Aorta (tissue), 5 donors: ENCODE measurements at regions not wholly inside any gene's neighbourhood (a gene's known extent, or its start where the extent isn't known, plus 50 kb on each side); places are given as distances from the start of the nearest gene placed in this dataset.
"Not testable (repeated sequence)": the region's sequence is repeated elsewhere in the genome, so short reads cannot be mapped to it uniquely, and the experiment has no call there.

Source experiments
- ATAC-seq: fragments of 200-7000 bp; cut with Tn5 transposase; one replicate; pipeline ENCODE4 v1.9.1; 2022; ENCODE audit warnings: moderate library complexity; ENCODE audit not compliant: low FRiP score
- DNase-seq, 2 donors: peaks; one replicate each; pipeline ENCODE4 v3.0.0-alpha.2; 2020
- H3K27ac ChIP-seq, 2 donors: one replicate each; pipeline ENCODE4 v1.5.1; 2013; ENCODE audit warnings: low read length in 2 of 2, mild to moderate bottlenecking in 2 of 2, moderate library complexity in 2 of 2, control low read depth in 1 of 2, inconsistent platforms in 1 of 2, low read depth in 1 of 2
- H3K27me3 ChIP-seq, 2 donors: one replicate each; pipeline ENCODE4 v1.6.1; 2013; ENCODE audit warnings: control low read depth in 1 of 2, low read length in 1 of 2, mild to moderate bottlenecking in 1 of 2, moderate library complexity in 1 of 2; ENCODE audit not compliant: insufficient read depth in 2 of 2, control insufficient read depth in 1 of 2
- H3K36me3 ChIP-seq, 2 donors: one replicate each; pipeline ENCODE4 v1.6.1; 2013; ENCODE audit warnings: control low read depth in 1 of 2, low read length in 1 of 2, mild to moderate bottlenecking in 1 of 2; ENCODE audit not compliant: insufficient read depth in 2 of 2, control insufficient read depth in 1 of 2
- H3K4me1 ChIP-seq, 2 donors: one replicate each; pipeline ENCODE4 v1.6.1; 2013; ENCODE audit warnings: low read length in 2 of 2, control low read depth in 1 of 2, mild to moderate bottlenecking in 1 of 2, moderate library complexity in 1 of 2; ENCODE audit not compliant: insufficient read depth in 2 of 2, control insufficient read depth in 1 of 2
- H3K4me3 ChIP-seq, 2 donors: one replicate each; pipeline ENCODE4 v1.5.1; 2013; ENCODE audit warnings: low read length in 2 of 2, control low read depth in 1 of 2, mild to moderate bottlenecking in 1 of 2
- H3K9me3 ChIP-seq: one replicate; pipeline ENCODE4 v1.6.1; 2013; ENCODE audit warnings: mild to moderate bottlenecking, low read length; ENCODE audit not compliant: control insufficient read depth
- WGBS, 2 donors: extraction: QIAGEN DNeasy Blood & Tissue Kit; methylation state at CpG; one replicate each; pipeline ENCODE4 v1.1.7; 2013; 5-methylcytosine and 5-hydroxymethylcytosine counted together
- intact Hi-C, 2 donors: fragments of 100-400 bp; cut with DNase I; formaldehyde crosslinking; loops; one replicate each; pipeline versions ENCODE4 v1.14.2 to v1.15.0; 2022
- donor health status: healthy with polysubstance abuse.
- donor health status: Bipolar disorder and iron deficiency.
- donor health status: DM: no; HTN: no; CAD: no.
- donor health status: DM: no; HTN: no; CAD: no.
- donor health status: DM: yes; HTN: yes; CAD: no.

DNA sequence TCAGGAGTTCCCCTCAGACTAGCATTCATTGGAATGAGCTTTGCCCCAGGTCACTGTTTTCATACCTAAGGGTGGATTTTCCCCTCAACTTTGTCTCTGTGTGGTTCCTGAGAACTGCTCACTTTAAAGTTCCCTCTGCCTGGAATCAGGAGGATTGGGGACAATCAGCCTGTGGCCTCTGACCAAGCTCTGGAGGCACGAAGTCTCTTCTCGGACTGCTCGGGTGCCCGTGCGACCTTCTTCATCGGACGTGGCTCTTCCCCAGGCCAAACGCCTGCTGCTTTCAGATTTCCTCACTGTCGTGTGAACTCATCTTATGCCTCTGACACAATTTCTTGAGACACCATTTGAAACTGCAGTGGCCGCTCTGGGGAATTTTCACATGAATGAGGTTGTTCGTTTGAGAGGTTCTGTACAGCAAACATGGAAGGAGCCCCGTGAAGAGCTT lies 153.7 kb upstream of the PZP start:
- Histone ChIP-seq H3K9me3 (no peaks in the 10 kb centered on the region), H3K27me3 (no peaks in the 10 kb centered on the region), H3K4me3 (no peak overlapping the region), H3K36me3 (no peaks in the 10 kb centered on the region), H3K4me1 (no peaks in the 10 kb centered on the region), H3K27ac (no peak overlapping the region)
- intact Hi-C loops: no loop called here
- DNase-seq: no peak
- no peak for ATAC-seq
- 70 to 73% methylated on average over 12 of the region's 12 CpGs for WGBS, 2 donors

DNA sequence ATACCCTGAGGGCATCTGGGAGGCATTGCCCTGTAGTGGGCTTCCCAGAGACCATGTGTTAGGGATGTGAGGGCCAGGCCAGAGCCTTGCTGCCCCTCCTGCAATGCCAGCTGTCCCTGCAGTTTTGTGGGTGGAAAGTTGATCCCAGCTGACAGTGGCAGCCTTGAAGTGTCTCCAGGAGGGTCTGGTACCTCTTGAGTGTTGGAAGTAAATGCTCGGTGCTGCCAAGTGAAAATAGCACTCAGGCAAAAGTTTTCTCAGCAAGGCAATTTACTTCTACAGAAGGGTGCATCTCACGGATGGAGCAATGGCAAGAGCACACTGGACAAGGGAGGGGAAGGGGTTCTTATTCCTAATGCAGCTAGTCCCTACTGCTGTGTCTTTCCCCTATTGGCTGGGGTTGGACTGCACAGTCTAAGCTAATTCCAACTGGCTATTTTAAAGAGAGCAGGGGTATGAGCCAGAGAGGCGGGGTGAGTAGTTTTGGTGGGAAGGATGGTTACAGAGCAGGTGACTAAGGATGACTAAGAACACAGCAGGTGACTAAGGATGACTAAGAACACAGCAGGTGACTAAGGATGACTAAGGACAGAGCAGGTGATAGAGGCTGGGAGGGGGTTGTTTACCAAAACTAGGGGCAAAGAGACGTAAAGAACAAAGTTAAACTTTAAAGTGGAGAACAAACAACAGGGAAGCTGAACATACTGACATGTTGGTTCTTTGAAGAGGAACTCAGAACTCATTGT lies 146.0 kb upstream of the PZP start:
- H3K4me3 ChIP-seq, H3K9me3 ChIP-seq, ATAC-seq, H3K27ac ChIP-seq, H3K27me3 ChIP-seq, DNase-seq, H3K36me3 ChIP-seq, H3K4me1 ChIP-seq, intact Hi-C loops: not testable (repeated sequence)
- 90 to 91% methylated on average over 4 of the region's 4 CpGs for WGBS, 2 donors

DNA sequence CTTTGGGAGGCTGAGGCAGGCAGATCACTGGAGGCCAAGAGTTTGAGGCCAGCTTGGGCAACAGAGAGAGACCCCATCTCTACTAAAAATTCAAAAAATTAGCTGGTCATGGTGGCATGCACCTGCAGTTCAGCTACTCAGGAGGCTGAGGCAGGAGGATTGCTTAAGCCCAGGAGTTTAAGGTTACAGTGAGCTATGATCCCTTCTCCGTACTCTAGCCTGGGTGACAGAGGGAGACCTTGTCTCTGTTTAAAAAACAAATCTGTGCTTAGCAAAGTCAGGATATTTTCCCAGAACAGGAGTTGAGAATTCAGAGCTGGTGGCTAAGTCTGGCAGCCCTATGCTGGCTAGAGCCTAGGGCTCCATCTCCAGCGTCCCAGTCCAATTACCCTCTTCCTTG lies 142.9 kb upstream of the PZP start:
- Histone ChIP-seq H3K4me1 (no peaks in the 10 kb centered on the region), H3K27ac (no peak overlapping the region), H3K27me3 (no peaks in the 10 kb centered on the region), H3K36me3 (no peaks in the 10 kb centered on the region), H3K4me3 (no peak overlapping the region), H3K9me3 (peaks cover 10% of the 10 kb centered on the region)
- ATAC-seq: no peak
- DNase-seq: no peak
- intact Hi-C loops: no loop called here
- WGBS, 2 donors: 79 to 81% methylated on average over 2 of the region's 2 CpGs

DNA sequence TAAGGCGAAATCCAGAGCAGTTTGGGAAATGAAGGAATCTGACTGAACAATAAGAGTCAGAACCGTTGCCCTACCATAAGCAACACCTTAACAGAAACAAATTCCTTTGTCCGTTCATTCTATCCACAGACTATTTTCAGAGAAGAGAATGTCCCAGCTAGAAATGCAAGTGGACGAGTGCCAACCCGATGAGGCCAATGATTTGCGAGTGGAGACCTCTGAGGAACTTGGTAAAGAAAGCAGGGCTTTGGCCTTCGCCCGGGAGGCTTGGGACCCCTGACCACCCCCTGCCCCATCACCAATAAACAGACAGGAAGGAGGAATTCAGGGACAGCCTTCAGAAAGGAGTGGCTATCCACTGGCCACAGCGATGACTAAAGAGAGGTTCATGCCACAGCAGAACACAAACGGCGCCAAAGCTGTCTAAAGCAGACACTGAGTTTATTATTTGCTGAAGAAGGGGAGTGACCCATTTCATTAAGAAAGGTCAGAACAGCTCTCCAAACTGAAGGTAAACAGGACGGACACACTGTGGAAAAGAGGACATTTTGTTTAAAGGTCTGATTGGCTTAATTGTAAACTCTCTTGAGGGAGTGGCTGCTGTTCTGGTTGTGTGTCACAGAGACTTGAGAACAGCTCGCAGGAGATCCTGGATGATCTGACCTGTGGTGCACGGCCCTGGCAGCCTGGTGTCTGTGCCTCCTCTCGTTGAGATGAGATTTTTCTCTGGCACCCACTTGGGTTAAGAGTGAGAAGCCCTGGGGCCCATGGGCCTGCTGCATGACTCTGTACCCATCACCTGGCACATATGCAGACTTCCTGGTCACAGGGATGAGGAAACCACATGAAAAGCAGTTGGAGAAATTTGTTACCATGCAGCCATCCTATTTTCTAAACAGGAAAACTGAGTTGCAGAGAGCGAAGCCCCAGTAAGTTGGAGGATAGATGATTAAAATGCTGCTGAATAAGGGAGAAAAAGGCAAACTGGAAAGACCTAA lies 142.0 kb upstream of the PZP start:
- WGBS, 2 donors: 57% methylated on average over 16 of the region's 16 CpGs
- ATAC-seq (no peak), DNase-seq (no peak)
- no peaks in the 10 kb centered on the region for H3K36me3 ChIP-seq
- intact Hi-C loops: no loop called here
- H3K27me3 ChIP-seq: no peaks in the 10 kb centered on the region
- H3K4me3 ChIP-seq: no peak overlapping the region
- no peak overlapping the region for H3K27ac ChIP-seq
- H3K4me1 ChIP-seq: no peaks in the 10 kb centered on the region
- peaks cover 10% of the 10 kb centered on the region for H3K9me3 ChIP-seq

DNA sequence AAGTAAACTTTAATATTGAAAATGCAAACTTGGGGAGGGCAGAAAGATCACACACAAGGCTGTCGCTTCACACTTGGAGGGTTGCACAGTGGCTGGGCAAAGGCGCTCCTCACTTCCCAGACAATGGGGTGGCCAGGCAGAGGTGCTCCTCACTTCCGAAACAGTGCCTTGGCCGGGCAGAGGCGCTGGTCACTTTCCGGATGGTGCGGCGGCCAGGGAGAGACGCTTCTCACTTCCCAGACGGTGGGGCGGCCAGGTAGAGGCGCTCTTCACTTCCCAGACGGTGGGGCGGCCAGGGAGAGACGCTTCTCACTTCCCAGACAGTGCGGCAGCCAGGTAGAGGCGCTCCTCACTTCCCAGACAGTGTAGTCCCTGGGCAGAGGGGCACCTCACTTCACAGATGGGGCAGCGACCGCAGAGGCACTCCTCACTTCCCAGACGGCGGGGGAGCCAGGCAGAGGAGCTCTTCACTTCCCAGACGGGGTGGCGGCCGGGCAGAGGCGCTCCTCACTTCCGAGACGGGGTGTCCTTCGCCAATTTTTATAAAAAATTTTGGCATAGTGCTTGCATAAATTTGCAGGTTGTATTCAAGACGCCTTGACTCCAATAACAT lies 140.8 kb upstream of the PZP start:
- intact Hi-C loops: no loop called here
- no peak overlapping the region for H3K4me3 ChIP-seq
- H3K36me3 ChIP-seq: no peaks in the 10 kb centered on the region
- H3K4me1 ChIP-seq: no peaks in the 10 kb centered on the region
- peaks cover 8% of the 10 kb centered on the region for H3K9me3 ChIP-seq
- no peaks in the 10 kb centered on the region for H3K27me3 ChIP-seq
- ATAC-seq: no peak
- no peak for DNase-seq
- H3K27ac ChIP-seq: no peak overlapping the region
- WGBS, 2 donors: 92 to 93% methylated on average over 29 of the region's 29 CpGs

- no peak overlapping the region for H3K4me3 ChIP-seq
- H3K4me1 ChIP-seq: no peaks in the 10 kb centered on the region
- 85 to 91% methylated on average over 5 of the region's 5 CpGs for WGBS, 2 donors
- H3K27me3 ChIP-seq: no peaks in the 10 kb centered on the region
- H3K36me3 ChIP-seq: no peaks in the 10 kb centered on the region
- H3K9me3 ChIP-seq: no peaks in the 10 kb centered on the region
- intact Hi-C loops: no loop called here
- H3K27ac ChIP-seq: no peak overlapping the region
- DNase-seq (no peak), ATAC-seq (no peak)
These were observed 139.3 kb upstream of the PZP start for GRCh38 chr12:9347328-9348127.

GRCh38 chr12:9346866-9347327 lies 138.7 kb upstream of the PZP start:
- no peak overlapping the region for H3K4me3 ChIP-seq
- 42 to 47% methylated on average over 5 of the region's 5 CpGs for WGBS, 2 donors
- DNase-seq (no peak), ATAC-seq (no peak)
- H3K4me1 ChIP-seq: no peaks in the 10 kb centered on the region
- H3K36me3 ChIP-seq: no peaks in the 10 kb centered on the region
- H3K27me3 ChIP-seq: no peaks in the 10 kb centered on the region
- intact Hi-C loops: no loop called here
- H3K27ac ChIP-seq: no peak overlapping the region
- H3K9me3 ChIP-seq: no peaks in the 10 kb centered on the region

- Histone ChIP-seq H3K27ac (no peak overlapping the region), H3K4me3 (no peak overlapping the region), H3K27me3 (no peaks in the 10 kb centered on the region), H3K36me3 (no peaks in the 10 kb centered on the region), H3K4me1 (no peaks in the 10 kb centered on the region), H3K9me3 (no peaks in the 10 kb centered on the region)
- no peak for DNase-seq
- intact Hi-C loops: no loop called here
- no peak for ATAC-seq
These were observed 137.0 kb upstream of the PZP start for GRCh38 chr12:9345171-9345570.
